GM19035 (cell line): ENCODE measurements at regions not wholly inside any gene's neighbourhood (a gene's known extent, or its start where the extent isn't known, plus 50 kb on each side); places are given as distances from the start of the nearest gene placed in this dataset.

Source experiments
- ATAC-seq: cut with Tn5 transposase; IDR thresholded peaks from one replicate; pipeline ENCODE4 v1.9.1; 2021; ENCODE audit not compliant: unreplicated experiment

DNA sequence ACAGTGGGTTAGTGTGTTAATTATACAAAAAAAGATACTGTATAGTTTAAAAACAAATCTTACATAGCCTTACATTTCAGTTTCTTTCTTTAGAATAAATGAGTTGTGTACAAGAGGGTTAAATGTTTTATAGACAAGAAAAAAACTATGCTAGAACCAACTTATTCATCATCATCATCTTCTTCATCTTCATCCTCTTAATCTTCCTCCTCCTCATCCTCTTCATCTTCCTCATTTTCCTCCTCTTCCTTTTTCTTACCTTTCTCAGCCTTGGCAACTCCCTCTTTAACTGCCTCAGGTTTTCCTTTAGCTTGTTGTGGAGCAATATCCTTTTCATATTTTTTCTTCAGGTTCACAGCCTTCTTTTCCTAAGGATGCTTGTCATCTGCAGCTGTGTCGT is 53.7 kb downstream of the RPS12 start:
- ATAC-seq = no peak

DNA sequence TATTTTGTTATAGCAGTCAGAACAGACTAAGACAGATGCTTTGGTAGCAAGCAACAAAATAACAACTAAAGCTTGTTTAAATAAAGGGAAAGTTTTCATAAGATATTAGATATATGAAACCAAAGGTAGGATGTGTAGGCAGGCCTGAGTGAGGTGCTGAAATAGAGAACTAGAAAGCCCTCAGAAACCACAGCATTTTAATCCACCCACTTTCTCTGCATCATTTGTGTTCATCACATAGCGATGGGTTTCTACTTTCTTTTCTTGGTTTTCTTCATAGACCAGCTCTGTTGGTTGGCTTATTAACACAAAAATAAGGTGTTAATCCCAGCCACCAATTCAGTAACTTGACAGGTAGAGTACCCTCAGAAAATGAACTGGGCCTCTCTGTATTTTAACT is 58.6 kb downstream of the RPS12 start:
- ATAC-seq = peak; percentile 99

- ATAC-seq = no peak
These were observed 62.6 kb downstream of the RPS12 start for GRCh38 chr6:132877003-132877402.

DNA sequence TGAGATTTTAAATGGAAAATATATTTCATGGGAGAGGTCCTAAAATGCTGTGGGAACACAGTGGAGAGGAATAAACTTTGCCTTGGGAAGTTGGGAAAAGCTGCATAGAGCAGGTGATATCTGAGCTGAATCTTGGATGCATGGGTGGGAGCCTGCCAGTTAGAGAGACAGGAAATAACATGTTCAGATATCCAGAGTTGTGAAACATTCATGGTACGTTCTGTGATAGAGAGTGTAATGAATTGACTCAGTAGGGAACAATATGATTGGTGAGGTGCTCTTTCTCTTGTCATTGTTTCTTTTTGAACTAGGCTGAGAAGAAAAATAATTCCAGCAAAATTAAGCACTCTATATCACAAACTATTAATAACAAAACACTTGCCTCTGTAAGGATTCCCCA is 72.8 kb downstream of the RPS12 start:
- no peak for ATAC-seq

- no peak for ATAC-seq
These were observed 74.3 kb downstream of the RPS12 start for GRCh38 chr6:132888701-132889100.

- no peak for ATAC-seq
These were observed 78.8 kb downstream of the RPS12 start for GRCh38 chr6:132892929-132893771.

DNA sequence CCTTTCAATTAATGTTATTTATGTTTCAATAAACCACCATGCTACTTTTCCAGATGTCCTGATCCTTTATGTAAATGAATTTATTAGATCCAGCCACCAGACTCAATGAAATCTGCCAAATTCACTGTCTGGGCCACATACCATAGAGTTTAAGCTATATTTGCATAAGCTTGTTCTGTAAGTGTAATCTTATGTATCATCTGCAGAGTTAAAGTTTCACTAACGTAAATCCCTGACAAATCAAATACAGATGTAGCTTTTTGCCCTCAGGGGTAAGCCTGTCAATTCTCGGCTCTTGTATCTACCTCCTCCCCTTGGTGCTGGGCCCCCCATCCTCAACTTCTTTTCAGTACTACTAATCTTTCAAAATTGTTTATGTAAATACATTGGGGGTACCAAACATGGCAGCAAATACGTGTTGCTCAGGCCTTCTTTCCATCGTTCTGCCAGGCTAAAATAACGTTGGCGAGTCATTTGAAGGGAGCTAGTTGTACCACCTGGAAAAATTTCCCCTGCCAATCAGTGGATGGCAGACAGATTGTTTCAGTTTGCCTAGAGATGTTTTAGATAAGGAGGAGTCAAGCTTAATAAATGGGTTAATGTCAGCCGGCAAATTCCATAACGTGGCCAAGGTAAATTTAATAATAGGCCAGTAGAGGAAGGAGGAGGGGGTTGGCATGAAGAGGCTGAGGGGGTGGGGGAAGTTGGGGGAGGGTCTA is 79.6 kb downstream of the RPS12 start:
- ATAC-seq = no peak

DNA sequence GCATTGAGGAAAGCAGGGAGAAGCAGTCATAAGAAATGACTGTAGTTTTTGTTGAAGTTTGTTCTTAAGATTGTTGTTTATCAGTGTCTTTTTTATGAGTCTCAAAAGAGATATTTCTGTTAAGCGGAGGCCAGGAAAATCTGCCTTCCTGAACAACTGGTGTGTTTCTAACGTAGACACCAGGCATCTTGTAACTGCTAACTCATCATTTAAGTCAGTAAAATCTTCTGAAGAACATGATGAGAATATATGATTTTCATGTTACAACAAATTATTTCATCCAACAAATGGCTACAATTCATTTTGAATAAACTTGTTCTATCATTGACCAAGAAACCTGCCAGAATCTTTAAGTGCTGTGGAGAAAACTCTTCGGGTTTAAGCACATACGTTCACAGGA is 84.0 kb downstream of the RPS12 start:
- no peak for ATAC-seq

DNA sequence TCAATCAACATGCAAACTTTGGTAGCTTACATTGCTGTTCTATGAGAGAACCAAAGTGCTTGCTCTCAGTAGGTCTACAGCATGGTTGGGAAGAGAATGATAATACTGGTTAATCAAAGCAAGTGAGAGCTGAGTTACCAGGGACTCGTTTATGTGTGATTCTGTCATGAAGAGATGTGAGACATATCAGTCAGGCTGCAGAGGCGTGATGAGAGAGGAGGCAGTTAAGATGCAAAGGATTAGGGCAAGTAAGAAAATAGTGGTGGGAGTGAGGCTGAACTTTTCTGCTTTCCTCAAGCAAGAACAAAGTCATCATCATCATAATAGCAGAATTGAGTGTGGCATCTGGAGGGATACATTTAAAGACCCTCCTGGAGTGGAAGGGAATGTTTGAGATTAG is 86.5 kb downstream of the RPS12 start:
- no peak for ATAC-seq

DNA sequence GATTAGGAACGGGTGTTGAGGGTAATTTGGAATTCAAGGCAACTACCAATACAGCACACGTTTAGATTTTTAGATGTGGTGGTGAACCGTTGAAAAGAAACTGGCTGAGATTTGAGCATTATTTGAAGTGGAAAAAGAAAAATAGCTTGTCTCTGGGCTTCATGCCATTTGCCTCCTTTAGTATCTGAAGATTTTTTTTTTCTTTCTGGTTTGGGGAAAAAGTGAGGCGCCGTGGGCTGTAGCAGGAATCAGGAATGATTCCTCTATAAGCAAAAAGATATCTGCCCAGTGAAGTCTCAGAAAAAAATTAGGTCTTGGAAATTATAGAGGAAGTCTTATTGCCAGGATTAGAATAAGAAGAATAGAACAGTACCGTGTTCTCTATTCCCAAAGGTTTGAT is 88.5 kb downstream of the RPS12 start:
- no peak for ATAC-seq

- ATAC-seq = no peak
These were observed 92.9 kb downstream of the RPS12 start for GRCh38 chr6:132907231-132907630.

DNA sequence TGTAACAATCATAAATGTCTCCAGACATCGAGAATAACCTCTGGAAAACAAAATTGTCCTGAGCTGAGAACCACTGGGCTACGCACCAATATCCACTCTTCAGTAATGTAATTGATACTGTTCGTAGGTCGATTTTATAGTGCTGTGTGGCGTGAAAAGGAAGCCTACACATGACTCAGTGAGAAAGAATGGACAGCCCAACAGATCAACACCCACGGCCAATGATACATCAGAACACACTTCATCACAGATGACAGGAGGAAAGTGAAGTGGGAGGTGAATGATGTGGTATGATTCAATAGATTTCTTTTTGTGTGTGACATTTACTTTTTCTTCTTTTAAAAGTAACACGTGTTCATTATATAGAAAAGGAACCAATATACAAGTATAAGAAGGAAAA is 93.5 kb downstream of the RPS12 start:
- no peak for ATAC-seq

DNA sequence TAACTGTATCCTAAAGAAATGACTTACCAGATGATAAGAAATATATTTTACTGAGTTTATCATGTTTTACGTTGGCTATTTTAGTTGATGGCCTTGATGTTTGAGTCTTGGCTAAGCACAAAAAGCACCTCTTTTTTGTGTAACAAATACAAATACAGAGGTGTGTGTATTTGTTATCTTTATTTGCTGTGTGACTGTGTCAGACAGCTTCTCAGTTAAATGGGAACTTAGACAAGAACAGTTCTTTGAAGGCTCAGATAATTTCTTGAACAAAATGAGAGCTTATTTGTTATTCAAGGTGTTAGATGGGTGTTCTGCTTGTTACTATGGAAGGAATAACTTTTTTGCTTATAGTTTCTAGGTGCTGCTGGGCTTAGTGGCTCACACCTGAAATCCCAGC is 95.4 kb downstream of the RPS12 start:
- ATAC-seq = no peak

GRCh38 chr6:132910759-132911158 is 96.4 kb downstream of the RPS12 start:
- no peak for ATAC-seq

GRCh38 chr6:132919045-132919860 is 104.9 kb downstream of the RPS12 start:
- ATAC-seq = no peak

- no peak for ATAC-seq
These were observed 113.3 kb downstream of the RPS12 start for GRCh38 chr6:132927713-132928112.

DNA sequence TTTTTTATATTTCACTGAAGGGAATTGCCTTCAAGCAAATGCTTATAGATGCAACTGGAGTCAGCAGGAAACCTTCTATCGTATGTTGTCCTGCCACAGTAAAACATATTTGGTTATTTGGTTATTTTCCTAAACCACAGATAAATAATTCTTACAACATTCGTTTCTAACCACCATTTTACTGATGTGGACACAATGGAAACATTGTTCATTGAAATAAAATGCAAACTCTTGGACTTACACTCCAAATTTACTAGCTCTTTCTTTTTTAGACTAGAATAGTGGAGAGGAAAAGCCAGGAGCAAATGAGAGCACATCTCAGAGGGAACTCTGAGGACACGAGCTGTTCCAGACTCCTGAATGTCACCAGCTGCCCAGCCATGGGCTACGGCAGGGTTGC is 114.8 kb downstream of the RPS12 start:
- no peak for ATAC-seq

GRCh38 chr6:132931313-132931712 is 116.9 kb downstream of the RPS12 start:
- ATAC-seq = no peak

DNA sequence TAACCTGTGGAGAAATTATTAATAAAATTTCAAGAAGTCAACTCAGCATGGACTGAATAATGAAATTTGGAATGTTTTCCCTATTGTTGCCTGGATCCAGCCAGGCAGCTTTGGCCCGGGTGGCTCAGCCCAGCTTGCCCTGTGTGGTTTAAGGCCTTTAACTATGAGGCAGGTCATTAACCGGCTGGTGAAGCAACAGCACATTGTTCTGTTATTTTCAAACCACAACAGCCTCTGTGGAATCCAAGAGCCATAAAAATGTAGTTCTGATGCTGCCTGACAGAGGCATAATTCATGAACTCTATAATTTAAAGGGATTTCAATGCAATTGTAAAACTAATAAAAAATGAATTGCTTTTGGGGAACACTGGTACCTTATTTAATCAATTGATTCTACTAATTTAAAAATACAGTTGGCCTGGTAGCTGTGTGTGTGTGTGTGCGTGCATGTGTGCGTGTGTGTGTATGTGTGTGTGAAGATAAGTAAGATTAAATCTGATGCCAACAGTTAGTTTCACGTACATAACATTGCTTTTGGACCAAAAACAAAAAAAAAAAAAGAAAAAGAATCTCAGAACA is 117.7 kb downstream of the RPS12 start:
- ATAC-seq = no peak

- ATAC-seq = no peak
These were observed 118.2 kb downstream of the RPS12 start for GRCh38 chr6:132932588-132932987.

- ATAC-seq = no peak
These were observed 118.7 kb downstream of the RPS12 start for GRCh38 chr6:132933090-132933489.
